Prostate gland (tissue), 2 donors: ENCODE measurements at regions not wholly inside any gene's neighbourhood (a gene's known extent, or its start where the extent isn't known, plus 50 kb on each side); places are given as distances from the start of the nearest gene placed in this dataset.

Source experiments
- CTCF ChIP-seq, 4 experiments: fragments of 200-600 bp in 2 of 4; fragments of 450-650 bp in 2 of 4; sonication (generic) in 2 of 4; IDR thresholded peaks; 1 replicate in 3 of 4; 2 replicates in 1 of 4; pipeline ENCODE4 v1.5.1; 2016 to 2019; ENCODE audit warnings: antibody characterized with exemption in 4 of 4, mild to moderate bottlenecking in 2 of 4, moderate library complexity in 2 of 4
- POLR2A ChIP-seq: fragments of 450-650 bp; IDR thresholded peaks from one replicate; pipeline ENCODE4 v1.6.1; 2016; ENCODE audit warnings: antibody characterized with exemption, mild to moderate bottlenecking
- POLR2AphosphoS5 ChIP-seq: sonication (generic); formaldehyde crosslinking; IDR thresholded peaks from one replicate; pipeline ENCODE4 v1.6.1; 2017; ENCODE audit warnings: antibody characterized with exemption

- TF ChIP-seq CTCF (IDR thresholded peaks at IDR 0.05): no peak
- no peak for TF ChIP-seq POLR2A
- no peak for TF ChIP-seq POLR2AphosphoS5
Observed at GRCh38 chr21:24658026-24658425, 949.3 kb downstream of the MRPL39 start.
